Putamen (tissue), 1 donor: ENCODE measurements at regions not wholly inside any gene's neighbourhood (a gene's known extent, or its start where the extent isn't known, plus 50 kb on each side); places are given as distances from the start of the nearest gene placed in this dataset.

Source experiments
- DNase-seq: peaks from one replicate; pipeline ENCODE4 v3.0.0-alpha.2; 2016; ENCODE audit warnings: low spot score

DNA sequence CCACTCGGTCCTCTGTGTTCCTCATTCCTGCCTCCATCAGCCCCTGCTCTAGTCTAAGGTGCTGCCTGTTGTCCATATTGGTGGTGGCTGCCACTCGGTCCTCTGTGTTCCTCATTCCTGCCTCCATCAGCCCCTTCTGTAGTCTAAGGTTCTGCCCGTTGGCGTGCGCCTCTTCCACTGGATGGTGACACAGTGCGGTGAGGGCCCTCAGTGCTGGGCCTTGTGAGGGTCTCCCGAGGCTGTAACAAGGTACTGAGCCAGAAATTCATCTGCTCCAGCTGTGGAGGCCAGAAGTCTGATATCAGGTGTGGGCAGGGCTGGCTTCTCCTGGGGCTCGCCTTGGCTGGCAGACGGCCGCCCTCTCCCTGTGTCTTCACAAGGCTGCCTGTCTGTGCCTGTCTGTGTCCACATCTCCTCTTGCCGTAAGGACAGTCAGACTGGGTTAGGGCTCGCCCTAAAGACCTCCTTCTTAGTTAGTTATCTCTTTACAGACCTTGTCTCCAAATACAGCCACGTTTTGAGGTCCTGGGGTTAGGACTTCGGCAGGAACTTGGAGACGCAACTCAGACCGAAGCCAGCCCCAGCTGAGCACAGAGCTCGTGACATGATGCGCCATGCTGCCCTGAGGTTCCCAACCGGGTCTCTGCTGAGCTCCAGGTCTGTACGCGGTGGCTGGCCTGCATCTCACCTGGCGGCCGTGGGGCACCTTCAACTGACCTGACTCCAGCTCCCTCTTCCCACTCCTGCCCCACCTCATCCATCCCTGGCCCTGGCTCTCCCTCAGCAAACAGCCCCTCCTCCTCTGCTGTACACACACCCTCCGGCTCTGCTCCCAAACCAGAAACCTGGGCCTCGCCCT lies 181.4 kb upstream of the SHH start:
- no peak for DNase-seq

DNA sequence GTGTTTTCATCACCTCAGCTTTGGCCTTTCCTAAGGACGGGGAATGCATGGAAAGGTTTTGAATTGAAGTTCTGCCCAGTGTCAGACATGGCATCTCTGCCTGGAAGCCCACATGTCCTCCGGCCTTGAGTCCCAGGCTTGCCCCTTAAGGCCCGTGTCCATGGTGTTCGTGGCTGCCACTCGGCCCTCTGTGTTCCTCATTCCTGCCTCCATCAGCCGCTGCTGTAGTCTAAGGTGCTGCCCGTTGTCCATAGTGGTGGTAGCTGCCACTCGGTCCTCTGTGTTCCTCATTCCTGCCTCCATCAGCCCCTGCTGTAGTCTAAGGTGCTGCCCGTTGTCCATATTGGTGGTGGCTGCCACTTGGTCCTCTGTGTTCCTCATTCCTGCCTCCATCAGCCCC lies 180.7 kb upstream of the SHH start:
- no peak for DNase-seq

DNA sequence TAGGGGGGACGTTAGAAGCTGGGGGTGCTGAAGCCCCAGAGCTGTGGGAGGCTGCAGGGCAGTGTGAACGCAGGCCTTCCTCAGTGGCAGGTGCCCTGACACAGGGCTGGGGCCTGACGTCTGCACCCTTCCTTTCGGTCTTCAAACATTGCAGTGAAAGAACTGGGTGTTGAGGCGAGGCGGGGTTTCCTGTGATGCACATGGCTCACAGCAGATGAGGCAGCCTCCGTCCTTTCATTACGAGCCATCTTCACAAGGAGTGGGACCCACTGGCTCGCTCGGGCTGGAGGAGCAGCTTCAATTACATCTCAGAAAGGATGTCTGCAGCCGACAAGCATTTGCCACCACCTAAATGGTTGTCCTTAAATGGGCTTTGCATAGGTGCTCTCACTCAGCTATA lies 180.3 kb upstream of the SHH start:
- DNase-seq = no peak

DNA sequence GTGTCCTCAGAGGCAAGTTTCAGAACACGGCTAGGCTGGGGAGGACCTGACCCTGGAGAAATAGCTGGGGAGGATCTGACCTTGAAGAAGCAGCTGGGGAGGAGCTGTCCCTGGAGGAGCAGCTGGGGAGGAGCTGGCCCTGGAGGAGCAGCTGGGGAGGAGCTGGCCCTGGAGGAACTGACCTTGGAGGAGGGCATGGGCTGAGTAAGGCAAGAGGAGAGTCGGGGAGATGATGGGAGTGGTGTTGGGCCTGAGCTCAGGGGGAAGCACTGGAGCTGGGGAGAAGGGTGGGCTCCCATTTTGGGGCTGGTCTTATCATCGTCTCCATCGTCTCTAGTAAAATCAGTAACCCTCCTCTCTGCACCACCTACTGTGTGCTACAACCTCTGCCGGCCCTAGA lies 179.8 kb upstream of the SHH start:
- DNase-seq = no peak

DNA sequence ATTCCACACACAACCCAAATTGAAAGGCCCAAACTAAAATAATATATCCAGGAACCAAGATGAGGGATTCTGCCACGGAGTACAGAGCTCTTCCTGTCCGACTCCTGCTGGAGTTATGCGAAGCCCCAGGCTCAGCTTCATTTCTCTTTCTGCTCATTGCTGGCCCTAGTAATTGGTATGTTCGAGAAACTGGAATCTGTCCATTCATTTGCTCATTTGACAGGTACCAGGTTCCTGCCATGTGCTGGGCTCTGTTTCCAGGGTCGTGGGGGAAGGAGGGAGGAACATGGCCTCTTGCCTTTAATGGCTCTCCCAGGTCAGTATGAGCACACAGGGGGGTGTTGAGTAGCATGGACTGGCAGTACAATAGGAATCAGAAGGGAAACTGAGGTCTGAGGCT lies 179.2 kb upstream of the SHH start:
- DNase-seq = no peak

DNA sequence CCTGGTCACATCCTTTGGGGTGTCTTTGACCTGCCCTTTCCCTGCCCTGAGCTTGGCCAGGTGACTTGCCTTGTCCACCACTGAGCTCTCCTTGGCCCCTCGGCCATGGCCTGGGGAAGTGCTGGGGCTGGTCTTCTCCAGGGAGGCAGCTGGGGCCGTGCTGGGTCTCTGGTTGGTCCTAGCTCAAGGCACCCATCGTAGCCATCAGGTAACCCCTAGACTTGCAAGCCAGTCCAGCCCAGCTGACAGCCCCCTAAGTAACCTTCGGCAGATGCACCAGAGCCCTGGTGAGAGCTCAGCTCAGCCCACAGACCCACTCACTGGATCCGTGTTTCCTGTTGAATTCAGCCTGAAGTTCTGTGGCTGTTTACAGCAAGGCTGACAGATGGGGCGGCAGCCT lies 176.2 kb upstream of the SHH start:
- DNase-seq = no peak

DNA sequence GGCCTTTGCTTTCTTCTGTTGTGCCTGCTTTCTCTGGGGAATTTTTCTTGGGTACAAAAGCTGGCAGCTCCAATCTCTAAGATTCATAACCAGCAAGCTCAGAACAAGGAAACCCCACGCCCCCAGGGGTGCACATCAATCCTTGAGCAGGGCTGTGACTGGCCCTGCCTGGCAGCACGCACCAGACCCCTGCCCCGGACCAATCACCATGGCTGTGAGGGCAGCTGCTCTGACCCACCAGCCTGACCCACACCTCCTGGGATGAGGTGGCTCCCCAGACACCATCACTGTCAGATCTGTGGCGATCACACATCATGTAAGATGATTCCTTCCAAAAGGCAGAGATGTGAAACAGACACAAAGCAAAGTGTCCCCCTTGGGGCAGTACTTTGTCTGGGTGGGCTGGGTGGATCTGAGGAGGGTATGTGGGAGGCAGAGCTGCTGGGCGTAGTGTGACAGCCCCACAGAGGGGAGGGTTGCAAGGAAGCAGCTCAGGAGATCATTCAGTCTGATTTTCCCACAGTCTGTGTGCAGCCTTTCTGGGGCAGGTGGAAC lies 175.5 kb upstream of the SHH start:
- DNase-seq = no peak

DNA sequence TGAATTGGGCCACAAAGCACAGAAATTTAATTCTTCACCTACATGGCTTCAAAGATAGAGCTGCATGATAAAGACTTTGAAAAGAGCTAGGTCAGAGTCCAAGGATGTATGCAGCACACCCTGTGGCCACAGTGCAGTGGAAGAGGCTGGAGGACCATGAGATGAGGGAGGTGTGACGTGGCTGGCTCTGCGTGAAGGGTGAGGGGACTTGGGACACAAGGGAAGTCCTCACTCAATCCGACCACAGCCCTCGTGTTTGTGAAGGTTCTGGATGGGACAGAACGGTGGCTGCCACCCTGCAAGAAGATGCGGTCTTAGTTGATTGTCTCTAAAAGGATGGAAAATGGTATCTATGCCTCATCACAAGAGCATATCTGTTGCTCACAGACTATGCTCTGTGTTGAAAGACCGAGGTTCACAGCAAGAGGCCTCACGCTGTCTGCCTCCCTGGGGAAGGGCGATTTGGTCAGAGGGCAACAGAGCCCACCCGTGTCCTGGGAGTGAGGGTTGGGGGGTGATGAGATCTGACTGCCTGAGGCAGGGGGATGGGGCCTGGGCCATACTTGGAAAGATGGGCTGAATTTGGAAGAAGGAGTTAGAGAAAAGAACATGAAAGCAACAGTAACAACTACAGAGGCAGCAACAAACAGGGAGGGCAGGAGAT lies 174.4 kb upstream of the SHH start:
- no peak for DNase-seq

DNA sequence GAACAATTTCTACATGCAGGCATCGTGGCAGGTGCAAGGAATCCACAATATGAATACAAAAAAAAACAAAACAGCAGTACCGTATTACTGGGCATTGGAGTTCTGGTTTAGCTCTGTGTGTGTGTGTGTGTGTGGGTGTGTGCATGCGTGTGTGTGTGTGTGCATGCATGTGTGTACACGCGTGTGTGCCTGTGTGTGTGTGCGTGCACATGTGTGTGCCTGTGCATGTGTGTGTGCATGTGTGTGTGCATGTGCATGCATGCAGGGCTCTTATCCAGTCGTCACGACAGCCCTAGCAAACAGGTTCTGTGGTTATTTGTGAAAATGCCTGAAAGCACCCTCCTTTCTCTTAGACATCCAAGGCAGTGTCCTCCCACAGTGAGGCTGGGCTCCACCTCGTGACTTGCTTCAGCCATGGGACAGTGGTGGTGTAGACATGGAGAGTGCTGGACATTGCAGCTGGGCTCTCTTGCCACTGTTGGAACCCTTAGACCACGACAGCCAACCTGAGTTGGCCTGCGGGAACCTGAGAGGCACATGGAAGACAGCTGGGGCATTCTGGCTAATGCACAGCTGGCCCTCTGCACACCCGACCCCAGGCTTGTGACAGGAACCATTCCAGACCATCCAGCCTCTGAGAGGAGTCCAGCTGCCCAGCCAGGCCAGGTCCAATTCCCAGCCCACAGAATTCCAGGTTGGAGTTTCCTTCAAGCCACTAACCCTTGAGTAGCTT lies 173.4 kb upstream of the SHH start:
- DNase-seq = no peak

DNA sequence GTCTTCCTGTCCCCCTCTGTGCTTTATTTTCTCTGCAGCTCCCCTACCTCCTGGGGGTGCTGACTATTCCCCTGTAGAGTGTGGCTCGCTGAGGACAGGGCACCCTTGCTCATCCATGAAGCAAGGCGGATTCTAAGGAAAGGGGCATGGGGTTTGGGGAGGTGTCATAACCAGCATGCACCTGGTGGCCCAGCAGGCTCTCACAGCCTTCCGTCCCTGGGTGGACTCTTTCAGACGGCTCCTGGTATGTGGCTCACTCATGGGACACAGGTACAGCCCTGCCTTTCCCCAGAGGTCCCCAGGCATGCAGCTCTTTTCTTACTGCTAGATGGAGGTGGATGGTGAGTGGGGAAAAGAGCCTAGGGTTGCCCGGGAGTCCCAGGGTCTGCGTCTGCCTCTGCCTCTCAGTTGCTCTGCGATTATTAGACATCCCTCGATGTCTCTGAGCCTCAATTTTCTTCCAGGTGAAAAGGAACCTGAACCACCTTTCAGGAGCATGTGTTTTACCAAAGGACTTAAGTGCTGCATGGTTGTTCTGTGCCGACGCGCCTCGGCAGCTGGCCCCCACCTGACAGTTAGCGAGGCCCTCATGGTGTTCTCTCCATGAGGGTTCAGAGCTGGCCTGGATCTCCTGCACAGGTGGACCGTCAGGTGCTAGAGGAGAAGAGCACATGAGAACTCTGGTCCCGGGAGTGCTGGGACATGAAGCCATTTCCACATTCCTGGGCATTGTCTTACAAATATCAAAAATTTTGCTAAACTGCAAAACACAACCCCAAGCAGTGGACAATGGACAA lies 172.5 kb upstream of the SHH start:
- no peak for DNase-seq

DNA sequence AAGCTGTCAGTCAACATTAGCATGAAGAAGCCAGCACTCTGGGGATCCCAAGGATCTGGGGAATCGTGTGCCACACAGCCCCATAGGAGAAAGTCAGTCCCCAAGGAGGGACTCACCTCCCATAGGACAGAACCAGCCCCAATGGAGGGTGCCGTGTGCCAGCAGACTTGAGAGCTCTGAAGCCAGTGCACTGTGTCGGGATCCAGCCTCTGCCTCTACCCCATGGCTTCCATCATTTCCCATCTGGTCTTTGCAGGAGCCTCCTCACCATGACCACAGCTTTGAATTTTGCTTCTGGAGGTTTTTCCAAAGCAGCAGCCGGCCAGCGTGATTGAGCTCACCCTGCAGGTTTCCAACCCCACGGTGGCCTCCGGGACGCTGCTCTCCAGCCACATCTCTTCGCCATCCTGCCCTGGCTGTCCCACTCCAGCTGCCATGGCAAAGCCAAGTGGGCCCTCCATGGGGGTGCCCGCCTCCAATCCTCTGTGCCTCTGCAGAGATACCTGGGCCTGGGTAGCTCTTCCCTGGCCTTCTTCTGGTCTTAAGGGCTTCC lies 171.8 kb upstream of the SHH start:
- DNase-seq = no peak

DNA sequence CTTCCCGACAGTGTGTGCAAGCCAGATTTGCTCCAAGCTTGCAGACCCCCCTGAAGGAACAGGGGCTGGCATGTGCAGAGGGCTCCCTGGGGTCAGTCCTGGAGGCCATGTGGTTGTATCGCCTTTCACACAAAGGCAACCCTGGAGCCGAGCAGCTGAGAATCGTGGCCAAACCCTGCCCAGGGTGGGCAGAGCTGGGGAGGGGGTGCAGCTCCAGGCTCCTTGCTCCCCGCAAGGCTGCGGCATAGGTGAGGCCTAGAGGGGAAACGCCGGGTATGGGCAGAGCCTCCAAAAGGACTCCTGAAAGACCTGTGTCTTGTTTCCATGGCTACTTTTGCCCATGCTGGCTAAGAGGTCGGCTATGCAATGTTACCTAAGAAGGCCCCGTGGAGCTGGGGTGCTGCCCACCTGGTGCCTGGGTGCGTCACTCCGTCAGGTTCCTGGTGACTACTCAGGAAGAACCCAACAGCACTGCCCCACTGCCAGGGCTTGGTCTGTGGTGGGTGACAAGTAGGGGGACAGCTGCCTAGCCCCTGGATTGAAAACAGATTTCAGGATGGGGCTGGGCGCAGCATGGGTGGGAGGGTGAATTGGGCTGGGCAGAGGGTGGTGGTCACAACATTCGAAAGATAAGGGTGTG lies 171.0 kb upstream of the SHH start:
- no peak for DNase-seq

DNA sequence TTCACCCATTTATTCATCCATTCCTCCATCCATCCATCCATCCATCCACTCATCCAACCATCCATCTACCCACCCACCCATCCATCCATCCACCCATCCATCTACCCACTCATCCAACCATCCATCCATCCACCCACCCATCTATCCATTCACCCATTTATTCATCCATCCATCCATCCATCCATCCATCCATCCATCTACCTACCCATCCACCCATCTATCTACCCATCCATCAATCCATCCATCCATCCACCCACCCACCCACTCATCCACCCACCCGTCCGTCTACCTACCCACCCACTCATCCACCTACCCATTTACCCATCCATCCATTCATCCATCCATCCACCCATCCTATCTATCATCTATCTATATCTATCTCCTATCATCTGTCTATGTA lies 169.4 kb upstream of the SHH start:
- no peak for DNase-seq

DNA sequence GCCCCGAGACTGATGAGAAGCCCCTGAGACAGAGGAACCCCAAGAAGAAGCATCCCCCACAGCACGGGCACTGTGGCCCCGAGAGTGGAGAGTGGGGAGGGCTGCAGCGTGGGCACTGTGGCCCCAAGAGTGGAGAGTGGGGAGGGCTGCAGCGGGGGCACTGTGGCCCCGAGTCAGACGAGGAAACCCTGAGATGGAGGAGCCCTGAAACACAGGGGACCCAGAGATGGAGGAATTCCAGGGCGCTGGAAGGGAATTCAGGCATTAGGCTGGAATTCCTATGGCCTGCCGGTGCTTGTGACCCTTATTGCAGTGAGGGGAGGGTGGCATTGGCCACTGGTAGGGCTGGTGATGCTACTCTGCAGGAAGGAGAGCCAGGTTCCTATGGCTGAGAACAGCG lies 168.6 kb upstream of the SHH start:
- DNase-seq = no peak

DNA sequence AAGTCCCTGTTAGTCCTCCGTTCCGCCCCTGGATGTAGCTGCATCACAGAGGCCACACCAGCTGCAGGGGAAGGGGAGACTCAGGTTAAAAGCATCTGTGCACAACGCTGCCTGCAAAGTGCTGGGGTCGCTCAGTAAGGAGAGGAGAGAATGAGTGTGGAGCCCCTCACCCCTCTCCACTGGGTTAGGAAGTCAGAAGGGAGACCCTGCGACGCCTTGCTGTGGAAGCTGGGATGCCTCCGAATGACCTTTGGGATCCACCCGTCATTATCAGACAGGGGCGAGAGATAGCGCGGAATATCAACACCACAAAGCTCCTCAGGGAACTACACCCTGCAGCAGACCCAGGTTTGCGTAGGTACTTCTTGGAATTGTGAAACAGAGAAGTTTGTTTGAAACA lies 167.7 kb upstream of the SHH start:
- DNase-seq = no peak

DNA sequence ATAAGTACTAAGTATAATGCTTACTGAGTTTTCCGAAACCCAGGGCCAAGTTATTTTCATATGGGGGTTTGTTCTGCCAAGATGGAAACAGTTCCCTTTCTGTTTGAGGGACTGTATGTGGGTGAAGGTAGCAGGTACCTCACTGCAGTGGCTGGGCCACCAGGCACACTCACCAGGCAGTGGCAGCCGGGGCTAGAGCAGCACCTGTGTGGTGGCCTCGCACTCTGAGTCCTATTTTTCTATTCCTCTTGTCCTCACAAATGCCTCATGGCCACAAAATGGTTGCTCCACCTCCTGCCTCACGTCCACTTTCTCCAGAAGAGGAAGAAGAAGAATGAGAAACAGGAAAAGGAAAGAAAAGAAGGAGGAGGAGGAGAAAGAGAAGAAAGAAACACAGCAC lies 167.3 kb upstream of the SHH start:
- DNase-seq = no peak

DNA sequence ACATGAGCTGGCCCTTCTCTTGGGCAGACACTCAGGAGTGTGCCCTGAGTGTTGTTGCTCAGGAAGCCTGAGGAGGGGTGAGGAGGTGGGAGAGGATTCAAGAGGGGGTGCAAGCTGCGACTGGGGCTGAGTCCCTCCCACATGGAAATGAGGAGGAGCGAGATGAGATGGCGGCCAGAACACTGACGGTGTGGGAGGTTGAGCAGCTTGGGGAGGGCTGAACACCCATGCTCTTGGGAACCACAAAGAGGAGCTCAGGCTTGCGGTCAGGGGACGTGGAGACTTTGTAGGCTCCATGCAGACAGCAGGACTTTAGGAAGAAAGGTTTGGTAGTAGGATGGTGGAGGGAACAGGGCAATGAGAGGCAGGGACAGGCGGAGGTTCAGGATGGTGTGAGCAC lies 163.2 kb upstream of the SHH start:
- DNase-seq = no peak

DNA sequence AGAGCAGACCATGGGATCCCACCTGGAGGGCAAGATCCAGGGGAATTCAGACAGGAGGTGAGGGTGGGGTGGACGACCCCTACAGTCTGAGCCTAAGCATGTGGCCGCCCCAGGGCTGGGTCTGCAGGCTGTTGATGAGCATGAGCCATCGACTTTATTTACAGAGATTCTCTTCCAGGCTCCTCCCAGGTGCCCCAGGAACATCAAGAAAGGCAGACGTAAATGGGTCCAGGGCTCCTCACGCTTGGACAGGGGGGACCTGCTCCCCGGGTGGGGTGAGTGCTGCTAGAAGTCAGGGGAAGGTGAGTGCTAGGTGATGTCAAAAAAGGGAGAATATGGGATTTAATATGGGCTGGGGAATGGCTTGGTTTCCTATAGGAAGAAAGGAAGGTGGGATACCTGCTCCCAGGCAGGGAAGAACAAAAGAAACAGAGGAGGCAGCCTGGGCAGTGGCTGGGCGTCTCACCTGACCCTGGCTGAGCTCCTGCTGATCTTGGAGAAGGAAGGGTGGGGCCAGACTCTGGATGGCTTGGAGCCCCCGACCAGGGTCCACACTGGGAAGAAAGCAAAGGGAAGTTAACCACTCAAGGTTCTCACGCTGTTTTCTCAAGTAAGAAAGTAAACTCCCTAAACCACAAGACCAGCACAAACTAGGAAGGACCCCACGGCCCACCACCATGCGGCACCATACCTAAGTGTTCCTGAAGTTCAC lies 162.1 kb upstream of the SHH start:
- no peak for DNase-seq

DNA sequence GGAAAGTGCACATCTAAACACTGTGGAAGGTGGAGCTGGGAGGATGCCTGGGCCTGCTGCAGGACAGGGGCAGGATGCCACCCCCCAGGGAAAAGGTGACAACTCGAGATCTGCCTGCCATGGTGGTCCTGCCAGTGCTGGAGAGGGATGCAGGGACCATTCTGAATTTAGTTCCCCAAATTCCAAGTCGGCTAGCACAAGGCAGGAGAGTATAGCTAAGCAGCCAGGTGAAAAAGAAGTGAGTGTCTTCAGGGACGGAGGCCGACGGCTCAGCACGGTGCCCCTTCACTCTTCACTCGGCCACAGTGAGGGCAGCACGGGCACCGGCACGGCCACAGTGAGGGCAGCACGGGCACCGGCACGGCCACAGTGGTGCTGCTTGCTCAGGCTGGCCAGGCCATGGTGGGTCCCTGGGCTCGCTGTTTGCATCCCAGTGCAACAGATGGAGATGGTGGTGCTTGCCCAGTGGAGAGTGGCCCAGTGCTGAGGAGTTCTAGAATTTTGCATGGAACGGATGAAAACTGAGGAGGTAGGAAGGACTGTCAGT lies 161.3 kb upstream of the SHH start:
- no peak for DNase-seq
